Endothelial cell of umbilical vein (primary cell): ENCODE measurements at regions not wholly inside any gene's neighbourhood (a gene's known extent, or its start where the extent isn't known, plus 50 kb on each side); places are given as distances from the start of the nearest gene placed in this dataset.
A peak's percentile ranks its signal among the peaks of the same experiment; 100 is the strongest.

Experiments
- BruUV-seq: library from RNA; stranded (reverse); fragments of 400-500 nt; replicated peaks from 2 replicates; lab custom pipeline; 2021; lab: Mats Ljungman, UMichigan
- CTCF ChIA-PET: fragments of 300-600, 350-600 bp; sonication (Branson Sonifier 250); formaldehyde crosslinking; loops from one replicate; lab custom pipeline; 2021; ENCODE audit warnings: antibody characterized with exemption, inconsistent platforms; lab: Charles Lee
- POLR2A ChIA-PET: fragments of 300-600, 350-600 bp; sonication (Branson Sonifier 250); formaldehyde crosslinking; loops from one replicate; lab custom pipeline; 2021; ENCODE audit warnings: antibody characterized with exemption, inconsistent platforms; lab: Charles Lee
- DNase-seq: peaks from one replicate; pipeline ENCODE4 v3.0.0-alpha.2; 2011; ENCODE audit warnings: low read depth, low spot score
- FAIRE-seq: peaks from 2 replicates; lab custom pipeline; 2011; peaks lifted over from hg19 to GRCh38; lab: Jason Lieb, UNC
- H2AFZ ChIP-seq: 2 replicates; pipeline ENCODE4 v1.6.0; 2012; ENCODE audit warnings: low read depth, low read length, control low read depth, inconsistent platforms
- H3K27ac ChIP-seq: 2 replicates; pipeline ENCODE4 v1.5.1; 2011; ENCODE audit warnings: low read depth, mild to moderate bottlenecking, control low read depth, low read length, moderate library complexity; ENCODE audit not compliant: insufficient read depth
- H3K27me3 ChIP-seq, 2 experiments: 2 replicates each; pipeline versions ENCODE4 v1.6.0 to v1.6.1; 2011; ENCODE audit warnings: low read length in 2 of 2, mixed read lengths in 1 of 2; ENCODE audit not compliant: control insufficient read depth in 2 of 2, insufficient read depth in 2 of 2
- H3K36me3 ChIP-seq, 2 experiments: 2 replicates in 1 of 2; 3 replicates in 1 of 2; pipeline ENCODE4 v1.5.1; 2011; ENCODE audit warnings: low read length in 2 of 2, mild to moderate bottlenecking in 1 of 2, moderate library complexity in 1 of 2; ENCODE audit not compliant: control insufficient read depth in 2 of 2, insufficient read depth in 2 of 2; ENCODE audit errors: extremely low read depth in 1 of 2
- H3K4me1 ChIP-seq: 3 replicates; pipeline ENCODE4 v1.5.1; 2011; ENCODE audit warnings: mild to moderate bottlenecking, low read length; ENCODE audit not compliant: control insufficient read depth, insufficient read depth; ENCODE audit errors: extremely low read depth
- H3K4me2 ChIP-seq: 2 replicates; pipeline ENCODE4 v1.6.1; 2011; ENCODE audit warnings: low read length, control low read depth, mixed read lengths; ENCODE audit not compliant: insufficient read depth
- H3K4me3 ChIP-seq, 3 experiments: fragments of 200-600 bp in 1 of 3; sonication (generic), shearing (Covaris generic) in 1 of 3; replicated peaks in 1 of 3; 2 replicates each; pipeline ENCODE4 v1.5.1; 2011 to 2016; ENCODE audit warnings: control low read depth in 3 of 3, low read length in 3 of 3, mild to moderate bottlenecking in 2 of 3, inconsistent platforms in 1 of 3, low read depth in 1 of 3, moderate library complexity in 1 of 3; ENCODE audit not compliant: insufficient read depth in 1 of 3
- H3K79me2 ChIP-seq: 2 replicates; pipeline ENCODE4 v1.6.0; 2012; ENCODE audit warnings: low read length, inconsistent platforms; ENCODE audit not compliant: control insufficient read depth, insufficient read depth
- H3K9ac ChIP-seq: replicated peaks from 2 replicates; pipeline ENCODE3; 2011; ENCODE audit warnings: low read length, control low read depth; ENCODE audit not compliant: insufficient read depth; ENCODE audit errors: extremely low read depth
- H3K9me1 ChIP-seq: replicated peaks from 3 replicates; pipeline ENCODE4 v1.6.0; 2011; ENCODE audit warnings: mild to moderate bottlenecking, low read length; ENCODE audit not compliant: control insufficient read depth, insufficient read depth; ENCODE audit errors: extremely low read depth
- H3K9me3 ChIP-seq: replicated peaks from 2 replicates; pipeline ENCODE4 v1.5.1; 2012; ENCODE audit warnings: low read length, inconsistent platforms; ENCODE audit not compliant: control insufficient read depth, insufficient read depth
- H4K20me1 ChIP-seq: replicated peaks from 2 replicates; pipeline ENCODE3; 2011; ENCODE audit warnings: mild to moderate bottlenecking, low read length; ENCODE audit not compliant: control insufficient read depth, insufficient read depth; ENCODE audit errors: extremely low read depth
- EZH2 ChIP-seq: IDR thresholded peaks from 2 replicates; pipeline ENCODE4 v1.6.1; 2012; ENCODE audit warnings: borderline replicate concordance, low read depth, mild to moderate bottlenecking, moderate library complexity, low read length, inconsistent platforms; ENCODE audit not compliant: severe bottlenecking
- FOS ChIP-seq: IDR thresholded peaks from 2 replicates; pipeline ENCODE4 v1.6.1; 2011; ENCODE audit warnings: mild to moderate bottlenecking, low read length, moderate library complexity, borderline replicate concordance; ENCODE audit not compliant: insufficient read depth
- GATA2 ChIP-seq: IDR thresholded peaks from 2 replicates; pipeline ENCODE4 v1.7.0; 2011; ENCODE audit warnings: low read depth, mild to moderate bottlenecking, moderate library complexity, mixed read lengths, low read length; ENCODE audit not compliant: insufficient read length, insufficient read depth
- JUN ChIP-seq: IDR thresholded peaks from 2 replicates; pipeline ENCODE4 v1.6.1; 2011; ENCODE audit warnings: borderline replicate concordance, low read depth; ENCODE audit not compliant: insufficient read length, insufficient read depth
- MYC ChIP-seq: IDR thresholded peaks from one replicate; pipeline ENCODE4 v1.6.1; 2011; ENCODE audit warnings: mild to moderate bottlenecking, low read depth, low read length
- POLR2A ChIP-seq: IDR thresholded peaks from 2 replicates; pipeline ENCODE4 v1.6.1; 2012; ENCODE audit warnings: low read depth, mild to moderate bottlenecking, control low read depth, low read length
- POLR2AphosphoS5 ChIP-seq: IDR thresholded peaks from 2 replicates; pipeline ENCODE4 v1.6.1; 2012; ENCODE audit warnings: low read depth, mild to moderate bottlenecking, control low read depth, low read length, moderate library complexity; ENCODE audit not compliant: insufficient read depth
- dilution Hi-C: fragments of 300-500 bp; cut with MboI; formaldehyde crosslinking; loops from one replicate; pipeline ENCODE4 v1.15.0; 2019; ENCODE audit warnings: low sequenced_read_pairs; ENCODE audit not compliant: extremely low pct_ligation_motif_present
- intact Hi-C: fragments of 100-400 bp; cut with micrococcal nuclease; formaldehyde crosslinking; loops from one replicate; pipeline ENCODE4 v1.10.0; 2022
- TF ChIP-seq, protein P1 (sequence below): IDR thresholded peaks from 2 replicates; pipeline ENCODE4 v1.6.1; 2011; ENCODE audit not compliant: insufficient read depth, insufficient read length
- TF ChIP-seq, protein P2 (sequence below), 2 donors: IDR thresholded peaks; 1 replicate in 1 of 2; 2 replicates in 1 of 2; pipeline ENCODE4 v1.5.1; 2011; ENCODE audit warnings: low read length in 2 of 2, mild to moderate bottlenecking in 2 of 2, moderate library complexity in 2 of 2, control low read depth in 1 of 2, inconsistent platforms in 1 of 2, low read depth in 1 of 2; ENCODE audit not compliant: insufficient read depth in 1 of 2; ENCODE audit errors: extremely low read depth in 1 of 2

DNA sequence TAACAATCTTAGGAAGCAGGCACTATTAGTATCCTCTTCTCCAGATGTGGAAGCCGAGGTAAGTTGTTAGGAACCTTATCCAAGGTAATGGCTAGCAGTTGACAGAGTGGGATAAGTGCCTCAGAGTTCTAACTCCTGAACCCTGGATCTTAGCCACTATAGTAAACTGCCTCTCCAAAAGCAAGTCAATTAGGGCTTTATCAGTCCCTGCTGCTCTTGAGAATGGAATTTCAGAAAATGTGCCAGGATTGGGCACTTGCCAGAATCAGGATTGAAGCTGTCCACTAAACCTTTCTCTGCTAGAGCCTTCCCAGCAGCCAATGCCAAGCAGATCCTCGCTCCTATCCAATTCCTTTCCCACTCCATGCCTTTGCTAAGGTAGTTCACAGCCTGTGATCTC, 777.5 kb upstream of the POM121L12 start:
- Histone ChIP-seq H3K4me2 (no peak overlapping the region), H3K9me3 (no peaks in the 10 kb centered on the region), H3K27ac (no peak overlapping the region), H3K9me1 (no peaks in the 10 kb centered on the region), H3K79me2 (no peaks in the 10 kb centered on the region), H2AFZ (no peak overlapping the region), H3K4me1 (no peaks in the 10 kb centered on the region), H3K36me3 (no peaks in the 10 kb centered on the region), H3K9ac (no peak overlapping the region), H3K27me3 (no peaks in the 10 kb centered on the region), H4K20me1 (no peaks in the 10 kb centered on the region), H3K4me3 (no peak overlapping the region)
- no peak for TF ChIP-seq GATA2
- TF ChIP-seq, protein P1, sequence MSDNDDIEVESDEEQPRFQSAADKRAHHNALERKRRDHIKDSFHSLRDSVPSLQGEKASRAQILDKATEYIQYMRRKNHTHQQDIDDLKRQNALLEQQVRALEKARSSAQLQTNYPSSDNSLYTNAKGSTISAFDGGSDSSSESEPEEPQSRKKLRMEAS = no peak
- TF ChIP-seq MYC = no peak
- TF ChIP-seq POLR2AphosphoS5 = no peak
- TF ChIP-seq FOS = no peak
- no peak for TF ChIP-seq JUN
- no peak for TF ChIP-seq POLR2A
- TF ChIP-seq, protein P2, sequence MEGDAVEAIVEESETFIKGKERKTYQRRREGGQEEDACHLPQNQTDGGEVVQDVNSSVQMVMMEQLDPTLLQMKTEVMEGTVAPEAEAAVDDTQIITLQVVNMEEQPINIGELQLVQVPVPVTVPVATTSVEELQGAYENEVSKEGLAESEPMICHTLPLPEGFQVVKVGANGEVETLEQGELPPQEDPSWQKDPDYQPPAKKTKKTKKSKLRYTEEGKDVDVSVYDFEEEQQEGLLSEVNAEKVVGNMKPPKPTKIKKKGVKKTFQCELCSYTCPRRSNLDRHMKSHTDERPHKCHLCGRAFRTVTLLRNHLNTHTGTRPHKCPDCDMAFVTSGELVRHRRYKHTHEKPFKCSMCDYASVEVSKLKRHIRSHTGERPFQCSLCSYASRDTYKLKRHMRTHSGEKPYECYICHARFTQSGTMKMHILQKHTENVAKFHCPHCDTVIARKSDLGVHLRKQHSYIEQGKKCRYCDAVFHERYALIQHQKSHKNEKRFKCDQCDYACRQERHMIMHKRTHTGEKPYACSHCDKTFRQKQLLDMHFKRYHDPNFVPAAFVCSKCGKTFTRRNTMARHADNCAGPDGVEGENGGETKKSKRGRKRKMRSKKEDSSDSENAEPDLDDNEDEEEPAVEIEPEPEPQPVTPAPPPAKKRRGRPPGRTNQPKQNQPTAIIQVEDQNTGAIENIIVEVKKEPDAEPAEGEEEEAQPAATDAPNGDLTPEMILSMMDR (IDR thresholded peaks at IDR 0.05; ENCODE audit: extremely low read depth in 1 of 2, insufficient read depth in 1 of 2, low read depth in 1 of 2, low read length in 2 of 2) = no peak
- TF ChIP-seq EZH2 = no peak
- no peak for FAIRE-seq
- ChIA-PET CTCF (no interaction called here), POLR2A (no interaction called here)
- intact Hi-C loops (no loop called here), dilution Hi-C loops (no loop called here)
- peak; percentile 32 for DNase-seq
- BruUV-seq = no TSS peak
